ENCODE measurements at regions not wholly inside any gene's neighbourhood (a gene's known extent, or its start where the extent isn't known, plus 50 kb on each side); places are given as distances from the start of the nearest gene placed in this dataset.

- TF ChIP-seq EZH2phosphoT487 (IDR thresholded peaks at IDR 0.05; ENCODE audit: borderline replicate concordance) = no peak
- TF ChIP-seq, protein P1, sequence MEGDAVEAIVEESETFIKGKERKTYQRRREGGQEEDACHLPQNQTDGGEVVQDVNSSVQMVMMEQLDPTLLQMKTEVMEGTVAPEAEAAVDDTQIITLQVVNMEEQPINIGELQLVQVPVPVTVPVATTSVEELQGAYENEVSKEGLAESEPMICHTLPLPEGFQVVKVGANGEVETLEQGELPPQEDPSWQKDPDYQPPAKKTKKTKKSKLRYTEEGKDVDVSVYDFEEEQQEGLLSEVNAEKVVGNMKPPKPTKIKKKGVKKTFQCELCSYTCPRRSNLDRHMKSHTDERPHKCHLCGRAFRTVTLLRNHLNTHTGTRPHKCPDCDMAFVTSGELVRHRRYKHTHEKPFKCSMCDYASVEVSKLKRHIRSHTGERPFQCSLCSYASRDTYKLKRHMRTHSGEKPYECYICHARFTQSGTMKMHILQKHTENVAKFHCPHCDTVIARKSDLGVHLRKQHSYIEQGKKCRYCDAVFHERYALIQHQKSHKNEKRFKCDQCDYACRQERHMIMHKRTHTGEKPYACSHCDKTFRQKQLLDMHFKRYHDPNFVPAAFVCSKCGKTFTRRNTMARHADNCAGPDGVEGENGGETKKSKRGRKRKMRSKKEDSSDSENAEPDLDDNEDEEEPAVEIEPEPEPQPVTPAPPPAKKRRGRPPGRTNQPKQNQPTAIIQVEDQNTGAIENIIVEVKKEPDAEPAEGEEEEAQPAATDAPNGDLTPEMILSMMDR (conservative IDR thresholded peaks at IDR 0.05; ENCODE audit: low read length) = no peak
- Histone ChIP-seq H3K9me3 (ENCODE audit: insufficient read depth, low read depth, low read length) (no peaks in the 10 kb centered on the region), H3K36me3 (ENCODE audit: insufficient read depth, low read length) (no peaks in the 10 kb centered on the region)
Observed at GRCh38 chr20:11689262-11689661, 228.4 kb upstream of the BTBD3 start.

GRCh38 chr20:11691766-11692165, 225.9 kb upstream of the BTBD3 start:
- Histone ChIP-seq H3K4me3 (ENCODE audit: low read length, poor library complexity, severe bottlenecking) (no peak overlapping the region), H3K9ac (ENCODE audit: low read depth, low read length, poor library complexity, severe bottlenecking) (no peak overlapping the region), H3K27me3 (ENCODE audit: insufficient read depth, low read length, poor library complexity, severe bottlenecking) (no peaks in the 10 kb centered on the region), H4K20me1 (ENCODE audit: insufficient read depth, low read length, poor library complexity, severe bottlenecking) (no peaks in the 10 kb centered on the region), H3K4me1 (ENCODE audit: insufficient read depth, low read length, poor library complexity, severe bottlenecking) (no peaks in the 10 kb centered on the region), H3K9me3 (ENCODE audit: insufficient read depth, low read depth, low read length) (no peaks in the 10 kb centered on the region), H3F3A (ENCODE audit: low read depth) (no peaks in the 10 kb centered on the region), H3K9me2 (replicated peaks; ENCODE audit: low read depth, low read length) (no peaks in the 10 kb centered on the region), H3K4me2 (ENCODE audit: low read depth, low read length, poor library complexity, severe bottlenecking) (no peak overlapping the region), H3K36me3 (ENCODE audit: insufficient read depth, low read length) (no peaks in the 10 kb centered on the region), H2AFZ (ENCODE audit: low read length) (no peak overlapping the region), H3K79me2 (ENCODE audit: insufficient read depth, low read length) (no peaks in the 10 kb centered on the region)
- no peak for TF ChIP-seq EZH2phosphoT487 (IDR thresholded peaks at IDR 0.05; ENCODE audit: borderline replicate concordance)
- TF ChIP-seq, protein P1 (conservative IDR thresholded peaks at IDR 0.05; ENCODE audit: low read length) = no peak

More at GRCh38 chr20:11689262-11689661, 228.4 kb upstream of the BTBD3 start:
- no peak overlapping the region for H3K9ac ChIP-seq (ENCODE audit: low read depth, low read length, poor library complexity, severe bottlenecking)
- H3K79me2 ChIP-seq (ENCODE audit: insufficient read depth, low read length) = no peaks in the 10 kb centered on the region
- no peaks in the 10 kb centered on the region for H3K9me2 ChIP-seq (replicated peaks; ENCODE audit: low read depth, low read length)
- no peak overlapping the region for H3K4me2 ChIP-seq (ENCODE audit: low read depth, low read length, poor library complexity, severe bottlenecking)
- H3F3A ChIP-seq (ENCODE audit: low read depth) = no peaks in the 10 kb centered on the region
- H4K20me1 ChIP-seq (ENCODE audit: insufficient read depth, low read length, poor library complexity, severe bottlenecking) = no peaks in the 10 kb centered on the region
- no peaks in the 10 kb centered on the region for H3K4me1 ChIP-seq (ENCODE audit: insufficient read depth, low read length, poor library complexity, severe bottlenecking)
- H3K4me3 ChIP-seq (ENCODE audit: low read length, poor library complexity, severe bottlenecking) = no peak overlapping the region
- H2AFZ ChIP-seq (ENCODE audit: low read length) = no peak overlapping the region
- no peaks in the 10 kb centered on the region for H3K27me3 ChIP-seq (ENCODE audit: insufficient read depth, low read length, poor library complexity, severe bottlenecking)

GRCh38 chr20:11692567-11692966, 225.1 kb upstream of the BTBD3 start:
- Histone ChIP-seq H3K27me3 (ENCODE audit: insufficient read depth, low read length, poor library complexity, severe bottlenecking) (no peaks in the 10 kb centered on the region), H3K9me2 (replicated peaks; ENCODE audit: low read depth, low read length) (no peaks in the 10 kb centered on the region), H3K36me3 (ENCODE audit: insufficient read depth, low read length) (no peaks in the 10 kb centered on the region), H3K4me3 (ENCODE audit: low read length, poor library complexity, severe bottlenecking) (no peak overlapping the region), H3K9me3 (ENCODE audit: insufficient read depth, low read depth, low read length) (no peaks in the 10 kb centered on the region), H3K4me2 (ENCODE audit: low read depth, low read length, poor library complexity, severe bottlenecking) (no peak overlapping the region), H4K20me1 (ENCODE audit: insufficient read depth, low read length, poor library complexity, severe bottlenecking) (no peaks in the 10 kb centered on the region), H3K4me1 (ENCODE audit: insufficient read depth, low read length, poor library complexity, severe bottlenecking) (no peaks in the 10 kb centered on the region), H2AFZ (ENCODE audit: low read length) (no peak overlapping the region), H3K79me2 (ENCODE audit: insufficient read depth, low read length) (no peaks in the 10 kb centered on the region), H3F3A (ENCODE audit: low read depth) (no peaks in the 10 kb centered on the region), H3K9ac (ENCODE audit: low read depth, low read length, poor library complexity, severe bottlenecking) (no peak overlapping the region)
- TF ChIP-seq EZH2phosphoT487 (IDR thresholded peaks at IDR 0.05; ENCODE audit: borderline replicate concordance) = no peak
- TF ChIP-seq, protein P1 (conservative IDR thresholded peaks at IDR 0.05; ENCODE audit: low read length) = no peak
